ENCODE measurements at regions not wholly inside any gene's neighbourhood (a gene's known extent, or its start where the extent isn't known, plus 50 kb on each side); places are given as distances from the start of the nearest gene placed in this dataset.

DNA sequence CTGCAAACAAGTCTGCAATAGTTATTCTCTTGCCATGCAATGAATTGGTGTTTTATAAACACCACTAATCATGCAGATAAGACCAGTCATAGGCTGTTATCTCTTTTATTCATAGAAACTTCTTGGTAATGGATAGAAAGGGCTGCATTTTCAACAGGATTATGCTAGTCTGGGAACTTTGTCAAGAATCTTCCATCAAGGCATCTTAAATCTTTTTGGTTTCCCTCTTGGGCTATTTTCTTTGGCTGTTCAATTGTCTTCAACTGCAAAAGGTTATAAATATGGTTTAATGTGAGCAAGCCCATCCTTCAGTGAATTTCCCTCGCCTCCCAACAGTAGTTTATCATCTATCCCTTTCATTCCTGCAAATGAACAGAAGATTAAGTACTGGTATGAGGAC is 59.0 kb upstream of the MINAR1 start:
- CTCF ChIA-PET: no interaction called here
- H4K20me1 ChIP-seq (ENCODE audit: insufficient read depth): no peaks in the 10 kb centered on the region
- no peaks in the 10 kb centered on the region for H3K9me2 ChIP-seq (ENCODE audit: insufficient read depth)
- no peak for TF ChIP-seq CTCF (conservative IDR thresholded peaks at IDR 0.05)
- TF ChIP-seq EZH2 (IDR thresholded peaks at IDR 0.05; ENCODE audit: low read depth): no peak
- H3K4me3 ChIP-seq: no peak overlapping the region
- H3K4me1 ChIP-seq (replicated peaks; ENCODE audit: insufficient read depth): no peaks in the 10 kb centered on the region
- H3K27ac ChIP-seq: no peak overlapping the region
- no peak for DNase-seq
- no TSS peak for BruUV-seq (replicated peaks)
- no peaks in the 10 kb centered on the region for H3K79me2 ChIP-seq (ENCODE audit: low read depth)
- POLR2A ChIA-PET (ENCODE audit: unreplicated experiment): no interaction called here
- H3K9me3 ChIP-seq (ENCODE audit: insufficient read depth, low read depth): no peaks in the 10 kb centered on the region
- H3K4me2 ChIP-seq: no peak overlapping the region
- no peaks in the 10 kb centered on the region for H3F3A ChIP-seq (ENCODE audit: insufficient read depth, low read depth)
- intact Hi-C loops (cut with micrococcal nuclease; ENCODE audit: unreplicated experiment): no loop called here
- H3K36me3 ChIP-seq (ENCODE audit: low read depth): no peaks in the 10 kb centered on the region
- no peak overlapping the region for H2AFZ ChIP-seq
- H3K27me3 ChIP-seq (ENCODE audit: insufficient read depth, low read depth): no peaks in the 10 kb centered on the region

GRCh38 chr15:79373728-79374127 is 58.4 kb upstream of the MINAR1 start:
- Histone ChIP-seq H2AFZ (no peak overlapping the region), H3K27ac (no peak overlapping the region), H3K36me3 (ENCODE audit: low read depth) (no peaks in the 10 kb centered on the region), H3K9me2 (ENCODE audit: insufficient read depth) (no peaks in the 10 kb centered on the region), H3K79me2 (ENCODE audit: low read depth) (no peaks in the 10 kb centered on the region), H3K4me2 (no peak overlapping the region), H3K9me3 (ENCODE audit: insufficient read depth, low read depth) (no peaks in the 10 kb centered on the region), H3K4me1 (replicated peaks; ENCODE audit: insufficient read depth) (no peaks in the 10 kb centered on the region), H4K20me1 (ENCODE audit: insufficient read depth) (no peaks in the 10 kb centered on the region), H3K27me3 (ENCODE audit: insufficient read depth, low read depth) (no peaks in the 10 kb centered on the region), H3F3A (ENCODE audit: insufficient read depth, low read depth) (no peaks in the 10 kb centered on the region), H3K4me3 (no peak overlapping the region)
- no peak for DNase-seq
- no TSS peak for BruUV-seq (replicated peaks)
- TF ChIP-seq EZH2 (IDR thresholded peaks at IDR 0.05; ENCODE audit: low read depth): no peak
- TF ChIP-seq CTCF (conservative IDR thresholded peaks at IDR 0.05): no peak
- ChIA-PET POLR2A (ENCODE audit: unreplicated experiment) (no interaction called here), CTCF (no interaction called here)
- intact Hi-C loops (cut with micrococcal nuclease; ENCODE audit: unreplicated experiment): no loop called here

GRCh38 chr15:79376383-79376782 is 55.8 kb upstream of the MINAR1 start:
- no TSS peak for BruUV-seq (replicated peaks)
- Histone ChIP-seq H3F3A (ENCODE audit: insufficient read depth, low read depth) (no peaks in the 10 kb centered on the region), H3K9me2 (ENCODE audit: insufficient read depth) (no peaks in the 10 kb centered on the region), H3K79me2 (ENCODE audit: low read depth) (no peaks in the 10 kb centered on the region), H3K9me3 (ENCODE audit: insufficient read depth, low read depth) (no peaks in the 10 kb centered on the region), H3K4me1 (replicated peaks; ENCODE audit: insufficient read depth) (no peaks in the 10 kb centered on the region), H2AFZ (no peak overlapping the region), H4K20me1 (ENCODE audit: insufficient read depth) (no peaks in the 10 kb centered on the region), H3K36me3 (ENCODE audit: low read depth) (no peaks in the 10 kb centered on the region), H3K27me3 (ENCODE audit: insufficient read depth, low read depth) (no peaks in the 10 kb centered on the region), H3K4me2 (no peak overlapping the region), H3K27ac (no peak overlapping the region), H3K4me3 (no peak overlapping the region)
- CTCF ChIA-PET: no interaction called here
- POLR2A ChIA-PET (ENCODE audit: unreplicated experiment): no interaction called here
- TF ChIP-seq EZH2 (IDR thresholded peaks at IDR 0.05; ENCODE audit: low read depth) (no peak), CTCF (conservative IDR thresholded peaks at IDR 0.05) (no peak)
- intact Hi-C loops (cut with micrococcal nuclease; ENCODE audit: unreplicated experiment): no loop called here
- no peak for DNase-seq

Measured in PC-9 (cell line).